Peyer's patch (tissue), 4 donors: ENCODE measurements at regions not wholly inside any gene's neighbourhood (a gene's known extent, or its start where the extent isn't known, plus 50 kb on each side); places are given as distances from the start of the nearest gene placed in this dataset.

Experiments
- CTCF ChIP-seq, 6 experiments: fragments of 450-650 bp in 4 of 6; fragments of 200-600 bp in 2 of 6; sonication (generic) in 1 of 6; IDR thresholded peaks; one replicate each; pipeline ENCODE4 v1.5.1; 2017 to 2019; ENCODE audit warnings: antibody characterized with exemption in 6 of 6, mild to moderate bottlenecking in 3 of 6, moderate library complexity in 1 of 6
- POLR2A ChIP-seq, 2 donors: fragments of 450-650 bp; IDR thresholded peaks; one replicate each; pipeline ENCODE4 v1.5.1; 2017; ENCODE audit warnings: antibody characterized with exemption in 2 of 2, mild to moderate bottlenecking in 2 of 2, moderate library complexity in 2 of 2

GRCh38 chr20:21920211-21920610, 214.7 kb downstream of the PAX1 start:
- TF ChIP-seq POLR2A (IDR thresholded peaks at IDR 0.05): no peak
- TF ChIP-seq CTCF (IDR thresholded peaks at IDR 0.05): no peak
